AG04450 (cell line): ENCODE measurements at regions not wholly inside any gene's neighbourhood (a gene's known extent, or its start where the extent isn't known, plus 50 kb on each side); places are given as distances from the start of the nearest gene placed in this dataset.

Experiments used
- CTCF ChIA-PET: fragments of 300-600, 350-600 bp; formaldehyde crosslinking; extraction: SDS; loops from one replicate; lab custom pipeline; 2022; ENCODE audit warnings: antibody characterized with exemption, inconsistent platforms; lab: Charles Lee
- POLR2A ChIA-PET: fragments of 350-600 bp; formaldehyde crosslinking; extraction: SDS; loops from one replicate; lab custom pipeline; 2021; ENCODE audit warnings: antibody characterized with exemption, inconsistent platforms; lab: Yijun Ruan, JAX
- DNase-seq: peaks from one replicate; pipeline ENCODE4 v3.0.0-alpha.2; 2011; ENCODE audit warnings: low read depth, low spot score
- H3K27ac ChIP-seq: one replicate; pipeline ENCODE4 v1.5.1; 2012; ENCODE audit warnings: low read depth, low read length, control low read depth
- H3K27me3 ChIP-seq: one replicate; pipeline ENCODE4 v1.6.0; 2012; ENCODE audit warnings: low read length; ENCODE audit not compliant: control insufficient read depth, insufficient read depth
- H3K4me3 ChIP-seq: 2 replicates; pipeline ENCODE4 v1.5.1; 2011; ENCODE audit warnings: mild to moderate bottlenecking, low read depth, low read length, control low read depth
- H3K9me3 ChIP-seq: 2 replicates; pipeline ENCODE4 v1.5.1; 2012; ENCODE audit warnings: low read length; ENCODE audit not compliant: control insufficient read depth, insufficient read depth
- CTCF ChIP-seq: IDR thresholded peaks from 2 replicates; pipeline ENCODE4 v1.5.1; 2011; ENCODE audit warnings: low read depth, low read length, control low read depth, inconsistent platforms

DNA sequence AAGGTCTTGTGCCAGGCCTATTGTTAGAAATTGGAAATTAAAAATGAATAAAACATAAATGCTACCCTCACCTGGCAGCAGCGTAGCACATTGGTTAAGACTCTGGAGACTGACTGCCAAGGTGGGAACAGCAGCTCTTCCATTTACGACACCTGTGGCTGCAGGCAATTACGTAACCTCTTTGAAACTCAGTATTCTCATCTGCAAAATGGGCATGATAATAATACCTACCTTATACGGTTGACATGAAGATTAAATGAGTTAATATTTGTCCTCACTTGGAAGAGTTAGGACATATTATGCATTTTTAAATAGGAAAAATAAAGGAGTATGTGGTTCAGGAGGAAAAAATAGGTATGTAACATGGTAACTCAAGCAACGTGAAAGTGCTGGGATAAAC, 279.3 kb upstream of the NCKAP5 start:
- POLR2A ChIA-PET: no interaction called here
- no peak overlapping the region for H3K4me3 ChIP-seq

GRCh38 chr2:133848111-133848649, 279.9 kb upstream of the NCKAP5 start:
- Histone ChIP-seq H3K27ac (no peak overlapping the region), H3K4me3 (no peak overlapping the region), H3K27me3 (no peaks in the 10 kb centered on the region), H3K9me3 (peaks cover 5% of the 10 kb centered on the region)
- no peak for DNase-seq
- POLR2A ChIA-PET: no interaction called here
- CTCF ChIA-PET: no interaction called here
- no peak for TF ChIP-seq CTCF

More for the DNA sequence above, 279.3 kb upstream of the NCKAP5 start:
- H3K27ac ChIP-seq: no peak overlapping the region
- no peaks in the 10 kb centered on the region for H3K27me3 ChIP-seq
- H3K9me3 ChIP-seq: no peaks in the 10 kb centered on the region
- CTCF ChIA-PET: no interaction called here
- TF ChIP-seq CTCF: no peak
- DNase-seq: no peak

- H3K9me3 ChIP-seq: peaks cover 6% of the 10 kb centered on the region
- ChIA-PET POLR2A (no interaction called here), CTCF (no interaction called here)
- TF ChIP-seq CTCF: no peak
- H3K4me3 ChIP-seq: no peak overlapping the region
- H3K27me3 ChIP-seq: no peaks in the 10 kb centered on the region
- DNase-seq: no peak
- H3K27ac ChIP-seq: no peak overlapping the region
Observed at GRCh38 chr2:133849341-133849740, 281.1 kb upstream of the NCKAP5 start.

DNA sequence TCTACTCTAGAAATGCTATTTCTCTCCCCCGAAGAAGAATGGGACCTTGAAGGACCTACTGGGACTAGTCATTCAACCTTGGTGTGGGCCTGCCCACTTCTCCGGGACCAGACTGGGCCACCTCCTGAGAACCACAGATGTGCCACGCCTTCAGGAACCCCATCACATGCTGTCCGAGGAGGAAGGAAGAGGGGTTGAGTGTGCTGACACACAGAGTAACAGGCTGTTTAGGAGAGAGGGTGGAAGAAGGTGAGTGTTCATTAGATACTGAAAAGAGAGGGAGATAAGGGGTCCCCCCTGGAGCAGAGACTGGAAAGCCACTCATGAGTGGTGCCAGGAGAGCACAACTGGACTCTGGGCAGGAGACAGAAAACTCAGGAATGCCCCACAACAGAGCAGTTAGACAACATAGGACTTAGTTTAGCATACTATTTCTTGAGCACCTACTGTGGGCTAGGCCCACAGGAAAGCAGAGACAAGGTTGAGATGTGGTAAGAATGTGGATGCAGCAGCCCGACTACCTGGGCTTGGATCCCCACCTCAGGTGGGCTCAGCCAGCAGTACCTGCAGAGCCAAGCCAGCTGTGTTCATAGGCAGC, 286.4 kb upstream of the NCKAP5 start:
- CTCF ChIA-PET: interaction anchor here (1.2 kb wide), 1 partner anchor 10 kb away, joined by 5 read pairs; no protein-coding TSS in a partner anchor
- no peak for DNase-seq
- no peak for TF ChIP-seq CTCF
- Histone ChIP-seq H3K9me3 (peaks cover 6% of the 10 kb centered on the region), H3K27me3 (peaks cover 2% of the 10 kb centered on the region), H3K27ac (no peak overlapping the region), H3K4me3 (no peak overlapping the region)
- POLR2A ChIA-PET: no interaction called here

GRCh38 chr2:133855526-133855925, 287.3 kb upstream of the NCKAP5 start:
- CTCF ChIA-PET: interaction anchor here (1.2 kb wide), 1 partner anchor 11 kb away, joined by 5 read pairs; no protein-coding TSS in a partner anchor
- Histone ChIP-seq H3K27ac (no peak overlapping the region), H3K27me3 (peaks cover 2% of the 10 kb centered on the region), H3K4me3 (no peak overlapping the region), H3K9me3 (peaks cover 6% of the 10 kb centered on the region)
- no peak for DNase-seq
- POLR2A ChIA-PET: no interaction called here
- TF ChIP-seq CTCF: no peak
